ENCODE measurements at regions not wholly inside any gene's neighbourhood (a gene's known extent, or its start where the extent isn't known, plus 50 kb on each side); places are given as distances from the start of the nearest gene placed in this dataset.

GRCh38 chr15:55017635-55018034, 179.1 kb downstream of the RSL24D1 start:
- no peak for DNase-seq

GRCh38 chr15:55016225-55016624, 180.5 kb downstream of the RSL24D1 start:
- no peak for DNase-seq

- no peak for DNase-seq
Measured at GRCh38 chr15:55015093-55015445, 181.7 kb downstream of the RSL24D1 start.

GRCh38 chr15:55014391-55015092, 182.2 kb downstream of the RSL24D1 start:
- no peak for DNase-seq

GRCh38 chr15:55008421-55008820, 188.3 kb downstream of the RSL24D1 start:
- no peak for DNase-seq

- no peak for DNase-seq
Measured at GRCh38 chr15:55007561-55007960, 189.2 kb downstream of the RSL24D1 start.

GRCh38 chr15:55005679-55006078, 191.1 kb downstream of the RSL24D1 start:
- DNase-seq: no peak

- no peak for DNase-seq
Measured at GRCh38 chr15:55003965-55004873, 192.5 kb downstream of the RSL24D1 start.

- DNase-seq: no peak
Measured at GRCh38 chr15:54998661-54999060, 198.1 kb downstream of the RSL24D1 start.

- no peak for DNase-seq
Measured at GRCh38 chr15:54990793-54991192, 205.9 kb downstream of the RSL24D1 start.

- no peak for DNase-seq
Measured at GRCh38 chr15:54987881-54988280, 208.9 kb downstream of the RSL24D1 start.

GRCh38 chr15:54979964-54980363, 216.8 kb downstream of the RSL24D1 start:
- DNase-seq: no peak

- DNase-seq: no peak
Measured at GRCh38 chr15:54962637-54963036, 234.1 kb downstream of the RSL24D1 start.

GRCh38 chr15:54960266-54960665, 236.5 kb downstream of the RSL24D1 start:
- no peak for DNase-seq

GRCh38 chr15:54941417-54941816, 255.3 kb downstream of the RSL24D1 start:
- DNase-seq: no peak

GRCh38 chr15:54917312-54917711, 279.4 kb downstream of the RSL24D1 start:
- no peak for DNase-seq

GRCh38 chr15:54915380-54915779, 281.4 kb downstream of the RSL24D1 start:
- DNase-seq: no peak

- no peak for DNase-seq
Measured at GRCh38 chr15:54884312-54884711, 312.4 kb downstream of the RSL24D1 start.

GRCh38 chr15:54859982-54860381, 336.8 kb downstream of the RSL24D1 start:
- DNase-seq: no peak

GRCh38 chr15:54854667-54855066, 342.1 kb downstream of the RSL24D1 start:
- DNase-seq: no peak

- no peak for DNase-seq
Measured at GRCh38 chr15:54850101-54850500, 346.6 kb downstream of the RSL24D1 start.

- DNase-seq: no peak
Measured at GRCh38 chr15:54843006-54843405, 353.7 kb downstream of the RSL24D1 start.

GRCh38 chr15:54841701-54842305, 354.9 kb downstream of the RSL24D1 start:
- no peak for DNase-seq
